C1 segment of cervical spinal cord (tissue), 14 donors: ENCODE measurements at regions not wholly inside any gene's neighbourhood (a gene's known extent, or its start where the extent isn't known, plus 50 kb on each side); places are given as distances from the start of the nearest gene placed in this dataset.

Source experiments
- DNase-seq, 14 donors: peaks; one replicate each; lab custom pipeline; 2025; lab: John Stamatoyannopoulos, UW

GRCh38 chr4:135227842-135228241 lies 1026.3 kb upstream of the PABPC4L start:
- DNase-seq: no peak

- no peak for DNase-seq
Observed at GRCh38 chr4:135225551-135225950, 1024.0 kb upstream of the PABPC4L start.

- no peak for DNase-seq
Observed at GRCh38 chr4:135210341-135210740, 1008.8 kb upstream of the PABPC4L start.

GRCh38 chr4:135207531-135207930 lies 1005.9 kb upstream of the PABPC4L start:
- DNase-seq: no peak

- DNase-seq: no peak
Observed at GRCh38 chr4:135204311-135204710, 1002.7 kb upstream of the PABPC4L start.

GRCh38 chr4:135201081-135201480 lies 999.5 kb upstream of the PABPC4L start:
- DNase-seq: no peak

GRCh38 chr4:135197641-135198040 lies 996.1 kb upstream of the PABPC4L start:
- DNase-seq: no peak

- no peak for DNase-seq
Observed at GRCh38 chr4:135194477-135194876, 992.9 kb upstream of the PABPC4L start.

GRCh38 chr4:135192751-135193535 lies 991.4 kb upstream of the PABPC4L start:
- no peak for DNase-seq

GRCh38 chr4:135191596-135191995 lies 990.0 kb upstream of the PABPC4L start:
- no peak for DNase-seq

- DNase-seq: no peak
Observed at GRCh38 chr4:135186002-135186401, 984.4 kb upstream of the PABPC4L start.

- DNase-seq: no peak
Observed at GRCh38 chr4:135185256-135185655, 983.7 kb upstream of the PABPC4L start.

GRCh38 chr4:135184715-135185114 lies 983.1 kb upstream of the PABPC4L start:
- no peak for DNase-seq

- DNase-seq: no peak
Observed at GRCh38 chr4:135177321-135177720, 975.7 kb upstream of the PABPC4L start.

GRCh38 chr4:135166661-135167060 lies 965.1 kb upstream of the PABPC4L start:
- no peak for DNase-seq

GRCh38 chr4:135164601-135165000 lies 963.0 kb upstream of the PABPC4L start:
- no peak for DNase-seq

GRCh38 chr4:135144498-135144897 lies 942.9 kb upstream of the PABPC4L start:
- no peak for DNase-seq

- DNase-seq: no peak
Observed at GRCh38 chr4:135124196-135124595, 922.6 kb upstream of the PABPC4L start.

GRCh38 chr4:135123632-135124031 lies 922.0 kb upstream of the PABPC4L start:
- no peak for DNase-seq

- DNase-seq: no peak
Observed at GRCh38 chr4:135122457-135122856, 920.9 kb upstream of the PABPC4L start.

GRCh38 chr4:135120195-135120594 lies 918.6 kb upstream of the PABPC4L start:
- DNase-seq: no peak

- no peak for DNase-seq
Observed at GRCh38 chr4:135114079-135114478, 912.5 kb upstream of the PABPC4L start.

- no peak for DNase-seq
Observed at GRCh38 chr4:135098061-135098460, 896.5 kb upstream of the PABPC4L start.

- DNase-seq: no peak
Observed at GRCh38 chr4:135073389-135073788, 871.8 kb upstream of the PABPC4L start.
